Type B pancreatic cell (in vitro differentiated cells): ENCODE measurements at regions not wholly inside any gene's neighbourhood (a gene's known extent, or its start where the extent isn't known, plus 50 kb on each side); places are given as distances from the start of the nearest gene placed in this dataset.

Experiments
- DNase-seq: peaks from one replicate; pipeline ENCODE4 v3.0.0; 2021; ENCODE audit warnings: mixed read lengths; ENCODE audit not compliant: unreplicated experiment; ENCODE audit errors: extremely low spot score
- H3K27ac Mint-ChIP-seq: 2 replicates; pipeline ENCODE4 v1.8.0; 2021; ENCODE audit warnings: mild to moderate bottlenecking, mixed read lengths
- H3K27me3 Mint-ChIP-seq: 2 replicates; pipeline ENCODE4 v1.8.0; 2021; ENCODE audit warnings: mixed read lengths
- H3K36me3 Mint-ChIP-seq: 2 replicates; pipeline ENCODE4 v1.8.0; 2021; ENCODE audit warnings: mixed read lengths
- H3K4me1 Mint-ChIP-seq: one replicate; pipeline ENCODE4 v1.8.0; 2021; ENCODE audit warnings: mixed read lengths; ENCODE audit not compliant: unreplicated experiment
- H3K4me3 Mint-ChIP-seq: 2 replicates; pipeline ENCODE4 v1.8.0; 2021; ENCODE audit warnings: mild to moderate bottlenecking, mixed read lengths
- H3K9me3 Mint-ChIP-seq: 2 replicates; pipeline ENCODE4 v1.8.0; 2021; ENCODE audit warnings: mixed read lengths
- TF ChIP-seq, protein P1 (sequence below): fragments of 200-600 bp; sonication (generic); conservative IDR thresholded peaks from 2 replicates; pipeline ENCODE4 v1.5.0; 2021; ENCODE audit warnings: antibody characterized with exemption, mild to moderate bottlenecking

DNA sequence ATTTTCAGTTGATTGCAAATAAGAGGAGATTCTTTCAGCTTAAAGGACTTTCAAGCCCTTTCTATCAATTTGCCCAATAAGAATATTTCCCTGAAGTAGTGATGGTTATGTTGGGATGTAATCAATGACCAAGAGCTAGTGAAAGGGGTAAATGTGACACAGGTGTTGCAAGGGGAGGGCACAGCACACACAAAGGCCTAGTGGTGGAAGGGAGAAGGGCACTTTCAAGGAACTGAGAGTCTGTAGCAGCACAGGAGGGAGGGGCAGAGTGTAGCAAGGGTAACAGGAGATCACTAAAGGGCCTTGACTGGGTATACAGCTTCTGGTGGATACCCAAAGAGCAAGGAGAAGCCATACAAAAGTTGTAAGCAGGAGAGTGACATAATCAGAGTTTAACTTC, 217.8 kb upstream of the ARHGEF26 start:
- no peak overlapping the region for H3K27ac Mint-ChIP-seq
- no peaks in the 10 kb centered on the region for H3K9me3 Mint-ChIP-seq
- no peaks in the 10 kb centered on the region for H3K4me1 Mint-ChIP-seq
- peaks cover 6% of the 10 kb centered on the region for H3K27me3 Mint-ChIP-seq
- H3K4me3 Mint-ChIP-seq, result no peak overlapping the region
- no peaks in the 10 kb centered on the region for H3K36me3 Mint-ChIP-seq
- TF ChIP-seq, protein P1, sequence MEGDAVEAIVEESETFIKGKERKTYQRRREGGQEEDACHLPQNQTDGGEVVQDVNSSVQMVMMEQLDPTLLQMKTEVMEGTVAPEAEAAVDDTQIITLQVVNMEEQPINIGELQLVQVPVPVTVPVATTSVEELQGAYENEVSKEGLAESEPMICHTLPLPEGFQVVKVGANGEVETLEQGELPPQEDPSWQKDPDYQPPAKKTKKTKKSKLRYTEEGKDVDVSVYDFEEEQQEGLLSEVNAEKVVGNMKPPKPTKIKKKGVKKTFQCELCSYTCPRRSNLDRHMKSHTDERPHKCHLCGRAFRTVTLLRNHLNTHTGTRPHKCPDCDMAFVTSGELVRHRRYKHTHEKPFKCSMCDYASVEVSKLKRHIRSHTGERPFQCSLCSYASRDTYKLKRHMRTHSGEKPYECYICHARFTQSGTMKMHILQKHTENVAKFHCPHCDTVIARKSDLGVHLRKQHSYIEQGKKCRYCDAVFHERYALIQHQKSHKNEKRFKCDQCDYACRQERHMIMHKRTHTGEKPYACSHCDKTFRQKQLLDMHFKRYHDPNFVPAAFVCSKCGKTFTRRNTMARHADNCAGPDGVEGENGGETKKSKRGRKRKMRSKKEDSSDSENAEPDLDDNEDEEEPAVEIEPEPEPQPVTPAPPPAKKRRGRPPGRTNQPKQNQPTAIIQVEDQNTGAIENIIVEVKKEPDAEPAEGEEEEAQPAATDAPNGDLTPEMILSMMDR, result peak; percentile 45
- no peak for DNase-seq

DNA sequence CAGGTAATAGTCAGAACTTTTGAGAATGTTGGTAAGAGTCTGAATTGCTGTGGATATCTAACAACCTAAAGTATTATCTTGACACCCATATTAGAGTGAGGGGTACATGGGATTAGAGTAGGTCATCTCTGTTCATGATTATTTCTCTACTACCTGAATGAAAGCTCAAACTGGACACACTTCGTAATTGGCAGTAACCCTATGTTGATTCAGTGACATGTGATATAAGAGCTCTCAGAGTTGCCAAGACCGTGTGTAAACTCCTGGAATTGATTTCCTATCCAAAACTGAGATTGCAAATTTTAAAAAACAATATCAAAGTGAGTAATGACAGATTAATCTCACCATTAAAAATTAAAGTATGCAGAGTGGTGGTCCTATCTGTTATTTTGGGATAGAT, 214.8 kb upstream of the ARHGEF26 start:
- H3K9me3 Mint-ChIP-seq, result no peaks in the 10 kb centered on the region
- H3K36me3 Mint-ChIP-seq, result no peaks in the 10 kb centered on the region
- peaks cover 10% of the 10 kb centered on the region for H3K27me3 Mint-ChIP-seq
- TF ChIP-seq, protein P1, result no peak
- H3K4me3 Mint-ChIP-seq, result no peak overlapping the region
- peaks cover 6% of the 10 kb centered on the region for H3K4me1 Mint-ChIP-seq
- DNase-seq, result no peak
- no peak overlapping the region for H3K27ac Mint-ChIP-seq

DNA sequence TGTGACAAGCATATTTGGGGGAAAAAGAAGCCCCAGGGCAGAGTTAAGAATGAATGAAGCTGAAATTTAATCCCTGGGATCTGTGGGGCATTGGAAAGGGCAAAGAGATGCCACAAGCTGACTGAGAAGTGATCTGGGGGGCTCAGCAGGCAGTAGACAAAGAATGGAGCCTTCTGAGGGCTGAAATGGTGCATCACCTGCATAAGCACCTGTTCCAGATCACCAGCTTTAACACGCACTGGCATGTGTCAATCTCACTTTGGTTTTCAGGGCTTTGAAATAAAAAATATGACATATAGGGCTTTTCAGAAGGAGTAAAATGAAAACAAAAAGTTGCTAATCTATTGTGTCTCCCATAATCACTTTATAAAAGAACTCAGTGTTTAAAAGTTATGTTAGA, 210.8 kb upstream of the ARHGEF26 start:
- Mint-ChIP-seq H3K27me3 (peaks cover 7% of the 10 kb centered on the region), H3K4me1 (peaks cover 6% of the 10 kb centered on the region), H3K4me3 (no peak overlapping the region), H3K27ac (no peak overlapping the region), H3K9me3 (no peaks in the 10 kb centered on the region), H3K36me3 (no peaks in the 10 kb centered on the region)
- DNase-seq, result no peak
- TF ChIP-seq, protein P1, result no peak

DNA sequence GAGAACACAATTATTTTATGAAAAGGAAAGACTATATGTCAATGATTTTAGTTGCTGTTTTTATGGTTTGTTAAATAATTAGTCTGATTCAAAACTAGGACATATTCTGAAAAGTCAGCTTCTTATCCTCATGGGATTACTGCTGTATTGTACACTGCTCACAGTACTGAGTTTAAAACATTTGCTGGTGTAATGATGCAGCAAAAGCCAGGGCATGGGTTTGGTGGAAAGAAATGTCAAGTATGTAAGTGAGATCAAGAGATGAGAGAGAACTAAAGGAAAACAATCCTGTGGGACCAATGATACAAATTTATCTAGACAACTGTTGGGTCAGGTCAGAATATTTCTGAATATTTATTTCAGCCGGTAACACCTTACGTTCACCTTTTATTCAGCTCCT, 210.1 kb upstream of the ARHGEF26 start:
- Mint-ChIP-seq H3K4me1 (peaks cover 6% of the 10 kb centered on the region), H3K4me3 (no peak overlapping the region), H3K36me3 (no peaks in the 10 kb centered on the region), H3K9me3 (no peaks in the 10 kb centered on the region), H3K27me3 (peaks cover 7% of the 10 kb centered on the region), H3K27ac (no peak overlapping the region)
- TF ChIP-seq, protein P1, result no peak
- DNase-seq, result no peak

DNA sequence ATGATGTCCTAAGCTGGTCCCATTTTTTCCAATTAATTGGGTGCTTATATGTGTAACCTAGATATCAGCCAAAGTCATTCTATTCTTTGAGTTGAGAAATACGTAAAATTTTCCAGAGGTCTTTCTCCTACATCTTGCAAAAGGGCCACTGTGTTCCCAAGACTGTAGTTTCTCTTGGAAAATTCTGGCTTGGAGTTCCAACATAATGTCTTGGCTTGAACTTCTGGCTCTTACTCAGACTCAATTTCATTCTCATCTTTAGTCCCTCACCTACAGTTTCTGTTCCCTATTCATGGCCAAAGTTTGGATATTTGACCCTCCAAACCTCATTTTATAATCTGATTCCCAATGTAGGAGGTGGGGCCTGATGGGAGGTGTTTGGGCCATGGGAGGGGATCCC, 201.4 kb upstream of the ARHGEF26 start:
- Mint-ChIP-seq H3K27ac (no peak overlapping the region), H3K36me3 (no peaks in the 10 kb centered on the region), H3K4me1 (no peaks in the 10 kb centered on the region), H3K27me3 (peaks cover 6% of the 10 kb centered on the region), H3K4me3 (no peak overlapping the region), H3K9me3 (no peaks in the 10 kb centered on the region)
- TF ChIP-seq, protein P1, result no peak
- DNase-seq, result no peak

DNA sequence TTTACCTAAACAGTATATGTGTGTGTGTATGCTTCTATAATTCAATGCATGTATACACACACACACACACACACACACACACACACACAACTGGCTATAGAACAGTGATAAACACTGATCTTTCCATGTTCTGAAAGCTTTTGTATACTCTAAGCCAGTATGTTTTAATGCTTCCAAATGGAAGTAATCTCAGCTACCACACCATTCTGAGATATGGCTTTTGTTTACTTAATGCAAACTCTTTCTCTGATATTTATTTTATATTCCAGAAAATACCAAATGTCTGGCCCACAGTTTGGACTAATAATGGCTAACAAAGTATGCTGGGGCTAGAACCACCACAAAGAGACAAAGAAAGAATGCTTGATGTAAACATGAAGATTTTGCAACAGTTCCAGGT, 199.4 kb upstream of the ARHGEF26 start:
- Mint-ChIP-seq H3K4me1 (no peaks in the 10 kb centered on the region), H3K9me3 (no peaks in the 10 kb centered on the region), H3K4me3 (no peak overlapping the region), H3K27ac (no peak overlapping the region), H3K36me3 (no peaks in the 10 kb centered on the region), H3K27me3 (peaks cover 8% of the 10 kb centered on the region)
- TF ChIP-seq, protein P1, result no peak
- no peak for DNase-seq
